ENCODE measurements at regions not wholly inside any gene's neighbourhood (a gene's known extent, or its start where the extent isn't known, plus 50 kb on each side); places are given as distances from the start of the nearest gene placed in this dataset.
"Not testable (repeated sequence)": the region's sequence is repeated elsewhere in the genome, so short reads cannot be mapped to it uniquely, and the experiment has no call there.

DNA sequence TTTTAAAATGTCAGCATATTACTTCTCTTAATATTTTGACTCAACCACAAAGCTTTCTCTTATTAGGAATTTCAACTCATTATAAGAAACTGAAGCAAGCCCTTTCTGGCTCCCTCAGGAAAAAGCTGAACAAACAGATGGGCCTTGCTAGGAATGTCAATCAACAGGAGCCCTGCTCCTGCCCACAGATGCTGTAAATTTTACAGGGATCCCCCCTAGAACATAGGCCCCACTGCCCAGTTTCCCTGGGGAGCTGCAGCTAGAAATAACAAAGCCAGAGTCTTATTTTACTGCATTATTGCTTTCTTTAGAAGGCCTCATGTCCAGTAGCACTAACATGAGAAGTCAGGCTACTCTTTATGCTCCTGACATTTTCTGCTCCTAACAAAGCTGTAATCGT is 103.8 kb downstream of the PCSK1 start:
- no peaks in the 10 kb centered on the region for H3K9me3 Mint-ChIP-seq
- ATAC-seq (replicated peaks) = no peak
- no peak overlapping the region for H3K4me3 Mint-ChIP-seq
- H3K27me3 Mint-ChIP-seq = peaks cover 20% of the 10 kb centered on the region
- no peaks in the 10 kb centered on the region for H3K36me3 Mint-ChIP-seq (ENCODE audit: low read depth)
- H3K27ac Mint-ChIP-seq = no peak overlapping the region
- H3K4me1 Mint-ChIP-seq = no peaks in the 10 kb centered on the region

DNA sequence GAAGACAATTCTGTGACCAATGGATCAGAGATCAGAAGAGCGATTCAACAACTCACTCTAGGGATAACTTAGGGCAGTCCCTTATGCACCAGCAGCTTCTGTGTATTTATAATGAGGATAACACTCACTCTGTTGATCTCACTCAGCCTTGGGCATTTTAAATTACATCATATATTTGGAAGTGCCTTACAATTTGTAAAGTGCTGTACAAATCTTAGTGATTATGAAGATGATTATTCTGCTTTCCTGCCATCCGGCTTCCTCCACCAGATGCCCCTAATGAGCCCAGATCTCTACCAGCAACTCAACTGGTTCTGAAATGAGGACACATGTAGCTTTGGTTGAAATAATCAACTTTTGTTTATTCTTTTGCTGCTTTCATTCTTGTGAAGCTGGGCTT is 105.3 kb downstream of the PCSK1 start:
- no peak for ATAC-seq (replicated peaks)
- Mint-ChIP-seq H3K9me3 (no peaks in the 10 kb centered on the region), H3K4me3 (no peak overlapping the region), H3K27me3 (peaks cover 16% of the 10 kb centered on the region), H3K36me3 (ENCODE audit: low read depth) (no peaks in the 10 kb centered on the region), H3K4me1 (no peaks in the 10 kb centered on the region), H3K27ac (no peak overlapping the region)

DNA sequence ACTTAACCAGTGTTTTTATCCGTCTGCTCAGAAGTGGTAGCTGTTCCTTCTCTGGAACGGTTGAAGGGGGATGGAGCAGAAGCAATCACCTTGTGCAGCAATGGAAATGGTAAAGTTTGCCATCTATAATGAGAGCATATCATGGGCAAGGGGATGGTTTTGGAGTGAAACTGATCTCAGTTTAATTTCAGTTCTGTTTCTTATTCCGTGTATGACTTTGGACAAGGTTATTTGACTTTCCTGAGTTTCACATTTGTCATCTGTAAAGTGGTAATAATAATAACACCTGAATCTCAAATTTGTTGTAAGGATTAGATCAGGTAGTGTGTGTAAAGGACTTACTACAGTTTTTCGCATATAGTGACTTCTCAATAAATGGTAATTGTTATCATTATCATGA is 106.1 kb downstream of the PCSK1 start:
- no peak for ATAC-seq (replicated peaks)
- peaks cover 11% of the 10 kb centered on the region for H3K27me3 Mint-ChIP-seq
- H3K4me1 Mint-ChIP-seq = no peaks in the 10 kb centered on the region
- no peaks in the 10 kb centered on the region for H3K9me3 Mint-ChIP-seq
- H3K36me3 Mint-ChIP-seq (ENCODE audit: low read depth) = no peaks in the 10 kb centered on the region
- H3K27ac Mint-ChIP-seq = no peak overlapping the region
- no peak overlapping the region for H3K4me3 Mint-ChIP-seq

DNA sequence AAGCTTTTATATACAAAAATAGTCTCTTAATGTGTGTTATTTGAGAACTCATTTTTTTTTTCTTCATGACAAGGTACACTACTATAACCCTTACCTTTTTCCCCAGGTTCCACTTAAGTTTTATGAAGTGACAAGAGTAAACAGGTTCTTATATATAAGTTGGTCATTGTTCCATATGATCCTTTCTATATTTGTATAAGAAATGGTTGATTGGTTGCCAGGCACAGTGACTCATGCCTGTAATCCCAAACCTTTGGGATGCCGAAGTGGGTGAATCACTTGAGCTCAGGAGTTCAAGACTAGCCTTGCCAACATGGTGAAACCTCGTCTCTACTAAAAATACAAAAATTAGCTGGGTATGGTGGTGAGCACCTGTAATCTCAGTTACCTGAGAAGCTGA is 108.3 kb downstream of the PCSK1 start:
- Mint-ChIP-seq H3K4me3 (no peak overlapping the region), H3K27me3 (peaks cover 9% of the 10 kb centered on the region), H3K4me1 (no peaks in the 10 kb centered on the region), H3K36me3 (ENCODE audit: low read depth) (no peaks in the 10 kb centered on the region), H3K9me3 (no peaks in the 10 kb centered on the region), H3K27ac (no peak overlapping the region)
- no peak for ATAC-seq (replicated peaks)

DNA sequence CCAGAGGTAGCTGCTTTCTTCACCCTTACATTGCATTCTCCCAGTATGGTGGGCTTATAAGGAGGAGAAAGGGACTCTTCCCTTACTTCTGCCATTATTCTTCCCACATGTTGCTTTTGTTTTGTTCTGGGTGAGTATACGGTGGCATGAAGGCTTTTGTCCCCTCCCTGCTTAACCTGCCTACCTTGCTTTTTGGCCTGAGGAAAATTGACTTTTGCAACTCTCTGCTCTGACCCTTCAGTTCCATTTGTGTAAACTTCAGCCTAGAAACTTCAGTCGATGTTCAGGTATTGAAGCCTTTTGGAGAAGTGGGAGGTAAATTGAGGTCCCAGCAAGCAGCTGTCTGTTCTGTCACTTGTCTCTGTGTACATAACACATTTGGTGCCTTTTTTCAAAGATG is 110.2 kb downstream of the PCSK1 start:
- Mint-ChIP-seq H3K36me3 (ENCODE audit: low read depth) (no peaks in the 10 kb centered on the region), H3K9me3 (no peaks in the 10 kb centered on the region), H3K27me3 (peaks cover 5% of the 10 kb centered on the region), H3K27ac (no peak overlapping the region), H3K4me1 (no peaks in the 10 kb centered on the region), H3K4me3 (no peak overlapping the region)
- ATAC-seq (replicated peaks) = no peak

DNA sequence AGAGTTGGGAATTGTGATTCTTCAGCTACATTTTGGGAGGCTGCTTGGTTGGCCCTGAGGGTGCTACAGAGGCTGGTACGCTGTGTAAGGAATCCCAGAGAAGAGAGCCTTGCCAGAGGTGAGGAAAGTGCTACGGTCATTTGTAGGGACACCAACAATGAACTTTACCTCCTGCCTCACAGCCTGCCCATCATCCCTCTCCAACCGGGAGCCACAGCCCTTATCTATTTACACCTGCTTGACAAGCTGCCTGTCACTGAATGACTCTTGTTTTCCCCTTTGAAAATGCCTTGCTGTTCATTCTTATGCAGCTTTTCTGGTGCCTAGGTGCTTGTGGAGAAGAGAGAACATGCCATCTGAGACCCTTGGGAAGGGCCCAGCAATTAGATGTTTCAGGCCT is 110.8 kb downstream of the PCSK1 start:
- no peaks in the 10 kb centered on the region for H3K36me3 Mint-ChIP-seq (ENCODE audit: low read depth)
- H3K27ac Mint-ChIP-seq = no peak overlapping the region
- no peaks in the 10 kb centered on the region for H3K4me1 Mint-ChIP-seq
- peaks cover 5% of the 10 kb centered on the region for H3K27me3 Mint-ChIP-seq
- H3K9me3 Mint-ChIP-seq = no peaks in the 10 kb centered on the region
- no peak for ATAC-seq (replicated peaks)
- no peak overlapping the region for H3K4me3 Mint-ChIP-seq

DNA sequence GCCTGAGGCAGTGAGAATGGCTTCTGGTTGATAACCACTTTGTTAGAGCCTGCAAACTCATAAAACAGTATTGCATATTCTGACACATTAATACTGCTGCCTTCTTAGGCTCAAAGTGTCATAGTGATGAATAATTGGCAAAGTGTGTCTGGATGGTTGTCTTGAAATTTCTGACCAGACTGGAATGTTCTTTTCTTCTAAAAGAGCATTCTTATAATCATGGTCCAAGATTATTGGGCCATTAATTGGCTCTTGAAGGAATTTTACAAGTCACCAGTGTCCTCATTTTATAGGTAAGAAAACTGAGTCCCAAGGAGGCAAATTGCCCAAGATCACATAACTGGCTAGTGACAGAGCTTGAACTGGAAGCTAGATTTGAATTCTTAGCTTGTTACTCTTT is 111.7 kb downstream of the PCSK1 start:
- ATAC-seq (replicated peaks) = no peak
- peaks cover 5% of the 10 kb centered on the region for H3K27me3 Mint-ChIP-seq
- no peaks in the 10 kb centered on the region for H3K4me1 Mint-ChIP-seq
- no peak overlapping the region for H3K27ac Mint-ChIP-seq
- H3K4me3 Mint-ChIP-seq = no peak overlapping the region
- H3K36me3 Mint-ChIP-seq (ENCODE audit: low read depth) = no peaks in the 10 kb centered on the region
- no peaks in the 10 kb centered on the region for H3K9me3 Mint-ChIP-seq

DNA sequence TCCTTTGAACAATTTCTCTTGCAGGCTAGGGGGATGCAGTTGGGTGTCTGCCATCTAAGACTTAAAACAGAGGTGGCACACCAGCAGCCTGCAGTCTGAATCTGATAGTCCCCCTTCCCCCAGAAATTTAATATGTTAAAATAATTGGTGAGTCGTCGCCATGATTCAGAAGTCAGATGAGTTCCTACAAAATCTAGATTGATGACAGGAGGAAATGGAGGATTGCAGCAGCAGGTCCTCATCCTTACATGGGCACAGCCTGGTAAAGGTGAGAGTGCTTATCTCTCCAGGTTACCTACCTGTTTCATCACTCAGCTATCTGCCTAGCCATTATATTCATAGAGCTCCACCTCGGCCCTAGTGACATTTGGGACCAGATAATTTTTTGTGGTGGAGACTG is 112.3 kb downstream of the PCSK1 start:
- H3K27me3 Mint-ChIP-seq = peaks cover under 1% of the 10 kb centered on the region
- H3K9me3 Mint-ChIP-seq = no peaks in the 10 kb centered on the region
- no peak overlapping the region for H3K27ac Mint-ChIP-seq
- no peak overlapping the region for H3K4me3 Mint-ChIP-seq
- ATAC-seq (replicated peaks) = no peak
- H3K4me1 Mint-ChIP-seq = no peaks in the 10 kb centered on the region
- H3K36me3 Mint-ChIP-seq (ENCODE audit: low read depth) = no peaks in the 10 kb centered on the region

DNA sequence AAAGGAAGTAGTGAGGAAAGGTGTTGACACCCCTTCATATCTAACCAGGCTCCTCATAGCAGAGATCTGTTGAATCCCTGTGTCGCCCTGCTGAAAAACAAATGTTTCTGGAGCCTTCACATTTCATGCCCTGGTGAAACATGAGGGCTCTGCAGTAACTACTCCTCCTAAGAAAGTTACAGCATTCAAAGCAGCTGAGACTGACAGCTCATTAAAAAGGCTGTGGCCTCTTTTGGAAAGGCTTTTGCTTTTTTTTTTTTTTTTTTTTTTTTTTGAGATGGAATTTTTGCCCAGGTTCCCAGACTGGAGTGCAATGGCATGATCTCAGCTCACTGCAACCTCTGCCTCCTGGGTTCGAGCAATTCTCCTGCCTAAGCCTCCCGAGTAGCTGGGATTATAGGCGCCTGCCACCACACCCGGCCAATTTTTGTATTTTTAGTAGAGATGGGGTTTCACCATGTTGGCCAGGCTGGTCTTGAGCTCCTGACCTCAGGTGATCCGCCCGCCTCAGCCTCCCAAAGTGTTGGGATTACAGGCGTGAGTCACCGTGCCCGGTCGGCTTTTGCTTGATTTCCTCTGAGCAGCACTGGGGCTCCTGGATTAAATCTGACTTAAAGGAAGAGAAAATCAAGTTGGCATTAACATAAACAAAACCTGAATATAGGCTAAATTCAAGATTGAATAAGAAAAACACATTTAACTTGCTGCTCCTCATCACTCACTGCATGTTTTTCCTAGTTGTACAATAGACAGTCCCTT is 112.9 kb downstream of the PCSK1 start:
- not testable (repeated sequence) for H3K9me3 Mint-ChIP-seq; H3K36me3 Mint-ChIP-seq (ENCODE audit: low read depth); ATAC-seq (replicated peaks); H3K4me3 Mint-ChIP-seq; H3K27me3 Mint-ChIP-seq; H3K27ac Mint-ChIP-seq; H3K4me1 Mint-ChIP-seq

DNA sequence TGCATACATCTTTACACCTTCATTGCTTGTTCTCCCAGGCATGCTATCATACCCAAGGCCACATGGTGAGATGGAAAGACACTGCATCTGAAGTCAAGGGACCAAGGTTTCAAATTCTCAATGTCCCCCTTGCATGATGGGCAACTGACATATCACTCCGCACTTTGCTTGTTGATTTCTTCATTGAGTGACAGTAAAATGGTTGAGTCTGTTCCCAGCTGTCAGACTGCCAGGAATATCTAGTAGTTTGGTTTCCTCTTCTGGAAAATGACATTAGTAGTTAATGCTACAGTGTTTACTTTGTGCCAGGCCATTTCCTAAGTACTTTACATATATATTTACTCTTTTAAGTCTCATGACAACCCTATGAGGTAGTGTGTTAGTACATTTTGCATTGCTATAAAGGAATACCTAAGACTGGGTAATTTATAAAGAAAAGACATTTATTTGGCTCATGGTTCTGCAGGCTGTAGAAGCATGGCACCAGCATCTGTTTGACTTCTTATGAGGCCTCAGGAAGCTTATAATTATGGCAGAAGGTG is 114.4 kb downstream of the PCSK1 start:
- no peak overlapping the region for H3K27ac Mint-ChIP-seq
- H3K36me3 Mint-ChIP-seq (ENCODE audit: low read depth) = no peaks in the 10 kb centered on the region
- no peak for ATAC-seq (replicated peaks)
- no peaks in the 10 kb centered on the region for H3K9me3 Mint-ChIP-seq
- H3K4me1 Mint-ChIP-seq = no peaks in the 10 kb centered on the region
- no peak overlapping the region for H3K4me3 Mint-ChIP-seq
- H3K27me3 Mint-ChIP-seq = peaks cover 6% of the 10 kb centered on the region

DNA sequence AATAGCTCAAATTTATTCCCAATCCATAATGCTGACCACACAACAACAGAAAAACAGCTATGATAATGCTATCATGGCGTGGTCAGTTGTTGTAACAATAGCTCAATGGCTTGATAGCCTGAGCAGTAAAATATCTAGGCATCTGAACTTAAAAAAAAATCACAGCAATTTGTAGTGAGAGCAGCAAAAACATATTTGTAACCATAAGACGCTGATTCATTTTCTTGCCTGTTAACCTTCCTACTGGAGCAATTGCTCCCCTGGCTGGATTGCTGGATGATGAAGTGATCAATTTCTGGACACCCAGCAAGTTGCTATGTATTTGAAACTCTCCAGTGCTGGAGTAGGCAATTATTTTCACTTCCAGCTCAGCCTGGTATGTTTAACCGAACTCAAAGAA is 115.1 kb downstream of the PCSK1 start:
- peaks cover 6% of the 10 kb centered on the region for H3K27me3 Mint-ChIP-seq
- H3K9me3 Mint-ChIP-seq = no peaks in the 10 kb centered on the region
- H3K36me3 Mint-ChIP-seq (ENCODE audit: low read depth) = no peaks in the 10 kb centered on the region
- H3K27ac Mint-ChIP-seq = no peak overlapping the region
- ATAC-seq (replicated peaks) = no peak
- no peak overlapping the region for H3K4me3 Mint-ChIP-seq
- no peaks in the 10 kb centered on the region for H3K4me1 Mint-ChIP-seq

DNA sequence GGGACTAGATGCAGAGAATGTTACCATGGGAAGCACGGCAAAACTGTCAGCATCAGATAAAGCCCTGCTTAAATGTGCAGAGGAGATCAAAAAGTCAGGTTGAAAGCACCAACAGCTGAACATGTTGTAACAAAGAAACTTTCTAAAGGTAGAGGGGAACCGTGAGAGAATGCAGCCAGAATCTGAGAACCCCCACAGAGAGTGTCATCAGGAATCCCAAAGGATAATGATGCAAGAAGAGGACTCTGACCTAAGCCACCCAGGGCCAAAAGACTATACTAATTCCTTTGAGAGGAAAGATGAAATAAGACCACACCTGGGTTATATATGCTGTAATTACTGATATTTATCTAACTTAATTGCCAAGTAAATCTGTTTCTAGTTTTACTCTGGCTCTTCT is 116.6 kb downstream of the PCSK1 start:
- Mint-ChIP-seq H3K27me3 (peaks cover 12% of the 10 kb centered on the region), H3K36me3 (ENCODE audit: low read depth) (no peaks in the 10 kb centered on the region), H3K4me3 (no peak overlapping the region), H3K4me1 (no peaks in the 10 kb centered on the region), H3K9me3 (peaks cover 8% of the 10 kb centered on the region), H3K27ac (no peak overlapping the region)
- no peak for ATAC-seq (replicated peaks)

DNA sequence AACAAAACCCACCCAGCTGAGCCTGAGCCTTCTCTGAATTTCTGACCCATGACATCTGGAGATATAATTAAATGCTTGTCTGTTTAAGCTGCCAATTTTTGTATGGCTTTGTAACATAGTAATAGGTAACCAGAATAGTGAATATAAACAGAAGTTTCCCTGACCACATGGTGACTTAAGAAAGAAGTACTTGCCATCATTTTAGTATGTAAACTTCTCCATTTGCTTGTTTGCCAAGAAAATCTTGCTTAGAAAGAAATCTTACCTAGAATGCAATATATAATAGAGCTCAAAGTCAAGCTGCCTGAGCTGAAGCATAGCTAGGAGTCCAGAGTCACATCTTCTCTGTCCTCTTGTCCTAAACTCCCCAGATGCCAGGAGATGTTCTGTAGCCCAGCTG is 117.0 kb downstream of the PCSK1 start:
- Mint-ChIP-seq H3K4me3 (no peak overlapping the region), H3K27ac (no peak overlapping the region)

DNA sequence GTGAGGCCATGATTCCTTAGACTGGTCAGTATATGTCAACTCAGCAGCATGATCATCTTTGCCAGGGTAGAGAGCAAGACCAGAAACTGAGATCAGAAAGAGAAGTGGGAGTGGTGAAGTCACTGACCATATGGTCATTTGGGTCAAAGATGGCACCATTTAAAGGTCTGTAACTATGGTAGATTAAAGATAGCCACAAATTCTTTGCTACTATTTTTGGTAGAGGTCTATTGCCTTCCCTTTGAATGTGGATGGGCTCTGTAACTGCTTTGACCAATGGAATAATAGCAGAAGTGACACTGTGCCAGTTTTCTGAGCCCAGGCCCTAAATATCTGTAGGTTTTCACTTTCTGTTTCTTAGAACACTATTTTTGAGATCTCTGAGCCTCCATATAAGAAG is 117.6 kb downstream of the PCSK1 start:
- Mint-ChIP-seq H3K4me3 (no peak overlapping the region), H3K4me1 (no peaks in the 10 kb centered on the region), H3K9me3 (peaks cover 15% of the 10 kb centered on the region), H3K27ac (no peak overlapping the region), H3K36me3 (ENCODE audit: low read depth) (no peaks in the 10 kb centered on the region), H3K27me3 (peaks cover 19% of the 10 kb centered on the region)
- ATAC-seq (replicated peaks) = no peak

More for the DNA sequence above, 117.0 kb downstream of the PCSK1 start:
- no peaks in the 10 kb centered on the region for H3K4me1 Mint-ChIP-seq
- H3K9me3 Mint-ChIP-seq = peaks cover 11% of the 10 kb centered on the region
- peaks cover 14% of the 10 kb centered on the region for H3K27me3 Mint-ChIP-seq
- no peak for ATAC-seq (replicated peaks)
- H3K36me3 Mint-ChIP-seq (ENCODE audit: low read depth) = no peaks in the 10 kb centered on the region

DNA sequence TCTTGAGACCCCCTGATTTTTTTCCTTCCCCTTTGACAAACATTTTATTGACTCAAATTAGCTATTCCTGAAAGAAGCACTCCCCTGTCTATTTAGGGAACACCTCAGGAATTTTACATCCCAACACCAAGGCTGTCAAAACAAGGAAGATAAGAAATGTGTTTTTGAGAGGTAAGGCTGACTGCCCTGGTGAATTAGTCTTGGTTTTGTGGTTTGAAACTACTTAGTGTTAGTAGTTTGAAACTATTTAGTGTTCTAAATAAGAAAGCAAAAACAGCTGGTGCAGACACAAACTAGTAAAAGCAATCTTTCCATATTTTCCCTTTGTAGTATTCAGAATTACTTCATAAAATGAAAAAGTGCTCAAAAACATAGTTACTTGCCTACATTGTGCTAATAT is 120.7 kb downstream of the PCSK1 start:
- Mint-ChIP-seq H3K9me3 (peaks cover 19% of the 10 kb centered on the region), H3K27me3 (peaks cover 19% of the 10 kb centered on the region), H3K4me1 (no peaks in the 10 kb centered on the region), H3K27ac (no peak overlapping the region), H3K36me3 (ENCODE audit: low read depth) (no peaks in the 10 kb centered on the region), H3K4me3 (no peak overlapping the region)
- no peak for ATAC-seq (replicated peaks)

DNA sequence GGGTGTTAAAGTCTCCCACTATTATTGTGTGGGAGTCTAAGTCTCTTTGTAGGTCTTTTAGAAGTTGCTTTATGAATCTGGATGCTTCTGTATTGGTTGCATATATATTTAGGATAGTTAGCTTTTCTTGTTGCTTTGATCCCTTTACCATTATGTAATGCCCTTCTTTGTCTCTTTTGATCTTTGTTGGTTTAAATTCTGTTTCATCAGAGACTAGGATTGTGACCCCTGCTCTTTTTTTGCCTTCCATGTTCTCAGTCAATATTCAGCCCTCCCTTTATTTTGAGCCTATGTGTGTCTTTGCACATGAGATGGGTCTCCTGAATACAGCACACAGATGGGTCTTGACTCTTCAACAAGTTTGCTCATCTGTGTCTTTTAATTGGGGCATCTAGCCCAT is 126.0 kb downstream of the PCSK1 start:
- H3K9me3 Mint-ChIP-seq = peaks cover 23% of the 10 kb centered on the region
- not testable (repeated sequence) for ATAC-seq (replicated peaks); H3K4me1 Mint-ChIP-seq; H3K27ac Mint-ChIP-seq; H3K4me3 Mint-ChIP-seq; H3K36me3 Mint-ChIP-seq (ENCODE audit: low read depth)
- peaks cover 17% of the 10 kb centered on the region for H3K27me3 Mint-ChIP-seq
